ENCODE measurements at regions not wholly inside any gene's neighbourhood (a gene's known extent, or its start where the extent isn't known, plus 50 kb on each side); places are given as distances from the start of the nearest gene placed in this dataset.

DNA sequence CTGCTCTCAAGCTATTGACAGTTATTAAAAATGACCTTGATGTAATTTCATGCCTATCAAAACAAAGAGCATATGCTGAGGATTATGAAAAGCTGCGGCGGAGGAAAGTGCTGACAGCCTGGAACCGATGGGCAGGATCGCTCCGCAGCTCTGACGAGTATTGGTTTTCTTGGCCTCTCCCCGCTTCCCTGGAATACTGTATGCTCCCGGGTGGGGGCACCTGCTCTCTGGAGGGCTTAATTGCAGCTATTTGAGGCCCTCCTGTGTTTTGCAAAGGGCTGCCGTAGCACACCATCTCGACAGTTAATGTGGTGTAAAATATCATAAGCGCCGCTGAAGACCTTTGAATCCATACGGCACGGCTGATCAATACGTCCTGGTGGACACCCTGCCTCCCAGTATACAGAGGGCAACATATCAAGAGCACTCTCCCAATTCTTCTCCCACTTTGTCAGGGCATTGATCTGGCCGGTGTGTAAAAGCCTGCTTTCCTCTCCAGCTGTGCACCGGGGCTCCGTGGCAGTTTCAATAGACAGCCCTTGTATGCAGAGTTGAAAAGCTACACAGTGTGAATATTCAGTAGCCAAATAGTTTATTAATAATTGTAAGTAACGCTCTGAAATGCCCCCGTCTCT is 662.4 kb downstream of the GALR1 start:
- DNase-seq (ENCODE audit: low read depth): no peak

DNA sequence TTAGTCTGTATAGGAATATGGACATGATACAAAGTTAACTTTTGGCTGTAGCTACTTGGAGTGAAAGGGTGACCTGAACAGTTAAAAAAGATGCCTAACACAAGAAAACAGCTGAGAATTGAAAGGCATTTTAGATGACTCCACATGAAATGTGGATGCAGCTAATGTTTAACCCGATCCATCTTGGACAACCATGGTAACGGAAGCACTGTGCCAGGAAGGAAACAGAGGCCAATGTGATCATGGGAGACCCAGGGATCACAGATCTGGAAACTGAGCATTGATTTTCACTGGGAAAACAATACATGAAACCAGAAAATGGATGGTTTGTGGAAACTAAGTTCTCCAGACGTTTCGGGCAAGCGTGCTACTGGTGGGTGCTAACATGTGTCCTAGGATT is 669.1 kb downstream of the GALR1 start:
- no peak for DNase-seq (ENCODE audit: low read depth)

DNA sequence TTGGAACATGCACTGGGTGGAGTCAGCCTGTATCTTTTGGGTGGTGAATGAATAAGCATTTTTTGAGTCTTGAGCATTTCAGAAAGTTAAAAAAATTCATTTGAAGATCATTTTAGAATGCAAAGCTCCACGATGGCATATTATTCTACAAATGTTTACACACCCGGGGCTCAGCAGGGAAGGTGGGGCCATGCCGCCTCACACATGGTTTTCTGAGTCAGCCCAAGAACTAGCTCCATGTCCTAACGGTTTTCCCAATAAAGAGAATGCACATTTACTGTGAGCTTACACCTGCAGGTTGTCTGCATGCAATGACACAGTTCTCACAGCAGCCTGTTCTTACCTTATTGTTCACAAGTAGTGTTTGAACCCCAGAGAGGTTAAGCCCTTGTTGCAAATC is 670.3 kb downstream of the GALR1 start:
- no peak for DNase-seq (ENCODE audit: low read depth)

DNA sequence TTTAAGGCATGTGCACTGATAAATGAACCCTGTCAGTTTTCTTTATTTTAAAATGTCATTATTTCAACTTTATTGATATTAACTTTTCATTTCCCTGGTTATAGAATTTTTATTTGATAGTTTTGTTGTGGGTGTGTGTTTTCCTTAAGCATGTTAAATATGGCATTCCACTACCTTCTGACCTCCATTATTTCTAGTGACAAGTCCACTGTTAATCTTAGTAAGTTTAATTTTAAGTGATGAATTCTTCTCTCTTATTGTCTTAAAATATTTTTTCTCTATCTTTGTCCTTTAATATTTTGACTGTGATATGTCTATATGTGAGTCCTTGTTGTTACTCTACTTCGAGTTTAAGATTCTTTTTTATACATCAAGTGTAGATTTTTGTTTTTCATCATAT is 685.7 kb downstream of the GALR1 start:
- DNase-seq (ENCODE audit: low read depth): no peak

DNA sequence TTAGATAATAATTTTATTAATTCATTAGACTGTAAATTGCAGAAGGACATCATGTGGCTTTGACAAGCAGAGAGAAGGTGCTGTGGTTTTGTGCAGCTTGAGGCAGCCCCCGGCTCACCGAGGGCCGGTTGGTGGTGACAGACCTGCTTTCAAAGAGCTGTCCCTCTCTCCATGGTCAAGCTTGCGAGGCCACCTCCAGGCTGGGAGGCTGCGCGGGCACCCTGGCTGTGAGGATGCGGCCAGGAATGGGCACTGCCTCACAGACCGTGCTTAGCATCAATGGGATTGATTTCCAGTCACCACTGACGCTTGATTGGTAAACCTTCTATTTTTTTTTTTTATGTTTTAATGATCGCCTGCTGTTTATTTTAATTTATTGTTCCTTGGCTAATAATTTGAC is 690.9 kb downstream of the GALR1 start:
- no peak for DNase-seq (ENCODE audit: low read depth)

DNA sequence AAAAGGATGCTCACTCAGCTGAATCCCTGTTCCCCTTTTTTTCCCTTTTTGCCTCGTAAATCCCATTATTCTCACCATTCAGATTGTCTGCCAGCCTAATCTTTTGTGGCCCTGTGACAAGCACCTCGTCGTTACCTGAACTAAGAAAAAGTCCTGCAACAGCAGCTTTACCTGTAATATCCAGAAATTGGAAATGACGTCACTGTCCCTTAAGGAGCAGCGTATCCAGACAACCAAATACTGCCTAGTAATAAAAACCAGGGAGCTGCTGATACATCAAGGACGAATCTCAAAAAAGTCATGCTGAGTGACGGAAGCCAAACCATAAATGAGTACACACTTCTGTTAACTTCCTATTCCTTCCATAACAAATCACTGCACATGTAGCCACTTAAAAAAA is 694.9 kb downstream of the GALR1 start:
- no peak for DNase-seq (ENCODE audit: low read depth)

DNA sequence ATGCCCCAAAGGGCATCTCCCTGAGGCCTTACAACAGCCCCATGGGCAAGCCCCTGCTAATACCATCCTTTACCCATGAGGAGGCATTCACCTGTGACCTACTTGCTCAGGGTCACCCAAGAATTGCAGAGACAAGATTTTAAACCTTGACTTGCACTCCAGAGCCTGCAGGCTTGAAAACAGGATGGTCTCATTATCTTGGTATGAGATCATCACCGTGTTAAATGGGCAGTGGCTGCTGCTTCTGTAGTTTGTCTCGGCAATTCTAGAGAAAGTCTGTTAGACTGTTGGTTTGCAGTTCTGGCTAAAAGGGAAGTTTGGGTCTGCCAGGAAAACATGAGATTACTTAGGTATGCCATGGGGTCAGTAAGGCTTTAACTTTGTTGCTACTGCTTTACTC is 698.9 kb downstream of the GALR1 start:
- no peak for DNase-seq (ENCODE audit: low read depth)

DNA sequence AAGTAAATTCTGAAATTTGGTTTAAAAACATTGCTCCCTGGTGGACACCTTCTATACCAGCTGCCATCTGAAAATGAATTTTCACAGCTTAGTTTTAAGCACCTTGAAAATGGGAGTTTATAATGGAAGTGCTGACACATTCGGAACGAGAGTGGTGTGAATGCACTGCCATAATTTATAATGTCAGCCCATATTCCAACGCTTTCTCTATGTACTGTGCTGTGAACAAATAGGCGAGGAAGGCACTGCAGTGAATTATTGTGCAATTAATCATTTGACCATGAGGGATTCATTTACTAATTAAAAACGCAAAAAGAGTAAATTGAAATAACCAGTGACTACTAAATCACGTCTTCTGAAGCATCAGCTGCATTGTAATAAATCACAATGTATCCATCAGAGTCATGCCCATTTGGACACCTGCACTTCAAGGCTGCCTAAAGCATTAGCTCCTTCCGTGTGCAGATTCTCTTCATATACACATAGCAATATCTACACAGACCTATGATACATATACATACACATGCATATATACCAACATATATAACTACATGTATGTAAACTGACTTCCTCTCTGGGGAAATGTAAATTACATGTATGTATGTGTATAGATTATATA is 699.8 kb downstream of the GALR1 start:
- no peak for DNase-seq (ENCODE audit: low read depth)

DNA sequence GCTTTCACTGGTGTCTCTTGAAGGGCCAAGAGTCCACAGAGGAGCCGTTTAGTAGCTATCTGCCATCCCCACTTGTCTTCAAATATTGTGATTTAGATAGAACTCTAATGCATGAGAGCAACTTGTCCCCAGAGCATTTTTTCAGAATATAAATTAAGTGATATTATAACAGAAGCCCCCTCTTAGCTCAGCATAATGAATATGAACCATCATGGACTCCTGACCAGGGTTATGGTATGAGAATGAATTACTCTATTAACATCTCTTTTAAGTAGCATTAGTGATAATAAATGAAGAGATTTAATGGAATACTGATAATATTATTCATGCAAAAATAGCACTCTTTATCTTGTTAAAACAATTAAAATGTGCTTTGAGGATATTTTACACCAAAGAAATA is 709.6 kb downstream of the GALR1 start:
- no peak for DNase-seq (ENCODE audit: low read depth)

DNA sequence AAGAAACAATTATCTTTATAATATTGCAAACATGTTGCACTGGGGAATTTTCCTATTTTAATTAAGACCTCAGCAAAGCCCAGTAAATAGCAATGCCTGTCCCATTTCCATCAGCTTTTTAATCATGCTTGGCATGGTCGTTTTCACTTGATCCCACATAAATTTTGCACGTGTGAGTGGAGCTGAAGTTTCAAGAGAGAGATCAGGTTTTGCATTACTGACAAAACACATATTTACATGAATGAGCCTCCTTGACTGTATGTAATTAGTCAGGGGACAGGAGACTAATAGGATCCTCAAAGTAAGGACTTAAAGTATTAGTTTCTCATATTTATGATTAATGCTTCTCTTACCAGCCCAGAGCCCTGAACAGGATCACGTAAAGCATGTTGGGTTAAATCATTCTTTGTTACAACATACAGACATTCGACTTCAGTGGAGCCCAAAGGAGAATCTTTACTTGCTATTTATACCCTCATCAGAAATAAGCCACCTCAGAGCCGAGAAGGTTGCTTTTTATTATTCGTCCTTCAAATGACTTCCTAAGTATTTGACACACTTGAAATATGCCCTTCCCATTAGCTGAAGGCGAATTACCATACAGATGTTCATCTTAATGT is 711.3 kb downstream of the GALR1 start:
- DNase-seq (ENCODE audit: low read depth): no peak

DNA sequence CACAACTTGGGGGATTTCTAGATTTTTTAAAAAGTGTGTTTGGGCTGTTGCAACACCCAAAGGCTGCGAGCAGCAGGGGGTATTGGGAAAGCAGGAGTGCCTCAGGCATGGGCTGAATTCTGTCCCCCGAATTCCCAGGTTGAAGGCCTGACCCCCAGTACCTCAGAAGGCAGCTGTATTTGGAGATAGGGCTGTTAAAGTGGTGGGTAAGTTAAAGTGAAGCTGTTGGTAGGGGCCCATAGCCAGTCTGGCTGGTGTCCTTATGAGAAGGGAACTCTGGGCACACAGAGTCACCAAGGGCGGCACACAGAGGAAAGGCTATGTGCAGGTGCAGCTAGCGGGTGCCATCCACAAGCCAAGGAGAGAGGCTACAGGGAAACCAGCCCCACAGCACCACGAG is 717.4 kb downstream of the GALR1 start:
- DNase-seq (ENCODE audit: low read depth): no peak

DNA sequence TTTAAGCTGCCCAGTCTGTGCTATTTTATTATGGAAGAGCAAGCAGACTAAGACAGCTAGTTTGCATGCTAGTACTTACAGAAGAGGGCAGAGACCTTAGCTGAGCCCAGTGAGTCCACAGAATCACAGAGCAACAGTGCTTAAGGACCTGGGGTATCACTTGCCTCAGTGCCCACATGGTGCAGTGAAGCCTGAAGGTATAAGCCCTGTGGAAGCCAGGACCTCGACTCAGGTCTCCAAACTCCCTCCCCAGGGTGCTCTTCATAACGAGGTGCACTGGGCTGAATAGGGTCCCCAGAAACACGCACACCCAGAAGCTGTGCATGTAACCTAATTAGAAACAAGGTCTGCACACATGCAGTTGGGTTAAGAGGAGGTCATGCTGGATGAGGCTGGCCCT is 718.1 kb downstream of the GALR1 start:
- DNase-seq (ENCODE audit: low read depth): no peak

DNA sequence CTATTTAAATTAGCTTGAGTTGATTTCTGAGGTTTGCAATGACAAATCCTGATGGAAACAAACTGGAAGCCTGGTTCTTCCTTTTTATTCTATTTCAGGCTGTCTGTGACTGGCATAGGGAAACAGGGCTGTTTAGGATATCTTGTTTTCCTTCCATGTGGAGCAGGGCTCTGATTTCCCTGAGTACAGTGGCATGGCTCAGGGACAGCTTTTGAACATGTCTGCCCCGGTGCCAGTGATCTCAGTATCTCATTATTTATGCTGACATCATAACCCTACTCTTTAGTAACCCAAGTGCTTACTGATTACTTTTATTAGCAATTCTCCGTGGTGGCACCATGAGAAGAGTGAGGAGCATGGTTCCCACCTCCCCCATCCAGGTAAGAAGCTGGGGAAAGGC is 720.3 kb downstream of the GALR1 start:
- DNase-seq (ENCODE audit: low read depth): no peak

DNA sequence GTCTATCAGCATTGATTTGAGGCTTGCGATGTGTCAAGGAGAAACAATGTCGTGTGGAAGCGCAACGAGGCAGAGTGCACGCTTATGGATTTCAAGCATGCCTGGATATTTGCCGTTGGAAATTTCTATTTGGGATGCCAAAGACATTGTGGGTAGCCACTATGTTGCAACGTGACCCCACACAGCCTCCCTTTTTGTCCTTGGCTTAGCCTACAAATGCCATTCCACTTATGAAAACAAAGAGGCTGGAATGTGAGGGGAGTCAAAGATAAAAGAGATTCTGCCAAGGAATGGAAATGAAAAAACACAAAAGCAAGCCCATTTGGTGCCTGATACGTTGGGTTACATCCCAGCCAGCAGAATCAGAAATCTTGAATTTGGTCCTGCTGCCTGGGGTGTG is 721.2 kb downstream of the GALR1 start:
- no peak for DNase-seq (ENCODE audit: low read depth)

DNA sequence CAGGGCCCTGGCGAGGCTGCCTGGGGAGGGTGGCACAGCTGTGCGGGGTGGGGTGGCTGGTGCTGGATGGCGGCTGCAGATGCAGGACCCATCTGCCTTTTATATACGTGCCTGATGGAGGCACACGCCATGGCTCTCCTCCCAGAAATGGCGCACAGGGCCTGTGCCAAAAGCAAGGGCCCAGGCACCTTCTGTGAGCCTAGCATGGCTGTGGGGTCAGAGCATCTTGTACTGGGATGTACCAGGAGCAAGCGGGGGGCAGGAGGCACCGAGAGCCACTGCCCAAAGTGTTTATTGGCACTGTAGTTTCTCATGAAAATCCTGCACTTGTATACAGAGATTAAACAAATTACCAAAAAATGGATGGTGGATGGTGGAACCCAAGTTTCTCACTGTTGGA is 724.1 kb downstream of the GALR1 start:
- no peak for DNase-seq (ENCODE audit: low read depth)

DNA sequence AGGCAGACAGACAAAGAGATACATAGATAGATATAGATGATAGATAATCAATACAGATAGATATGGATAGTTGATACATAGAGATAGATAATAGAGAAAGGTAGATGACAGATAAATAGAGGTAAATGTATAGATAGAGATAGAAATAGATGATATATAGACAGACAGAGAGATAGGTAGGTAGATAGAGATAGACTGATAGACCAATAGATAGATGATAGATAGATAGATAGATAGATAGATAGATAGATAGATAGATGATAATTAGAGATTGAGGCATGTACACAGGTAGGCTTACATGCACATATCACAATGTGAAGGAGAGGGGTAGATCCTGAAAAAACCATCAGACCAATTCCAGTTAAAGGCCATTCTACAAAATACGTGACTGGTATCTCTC is 724.7 kb downstream of the GALR1 start:
- DNase-seq (ENCODE audit: low read depth): no peak

DNA sequence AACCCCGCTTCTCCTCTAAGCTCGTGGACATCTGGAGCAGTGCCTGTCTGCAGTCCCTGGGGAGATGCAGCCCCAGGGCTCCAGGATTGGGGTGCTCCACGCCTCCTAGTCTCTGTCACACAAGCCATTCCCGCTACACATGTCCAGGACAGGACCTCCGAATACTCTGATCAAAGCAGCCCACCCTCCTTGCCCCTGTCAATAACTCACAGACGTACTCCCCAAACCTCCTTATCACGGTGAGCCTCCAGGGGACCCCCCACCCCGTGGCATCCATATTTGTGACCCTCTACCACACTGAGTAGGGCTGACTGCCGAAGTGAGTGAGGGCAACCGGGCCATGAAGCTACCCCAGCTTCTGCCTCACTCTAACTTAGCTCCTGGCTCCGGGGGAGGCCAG is 727.7 kb downstream of the GALR1 start:
- no peak for DNase-seq (ENCODE audit: low read depth)

DNA sequence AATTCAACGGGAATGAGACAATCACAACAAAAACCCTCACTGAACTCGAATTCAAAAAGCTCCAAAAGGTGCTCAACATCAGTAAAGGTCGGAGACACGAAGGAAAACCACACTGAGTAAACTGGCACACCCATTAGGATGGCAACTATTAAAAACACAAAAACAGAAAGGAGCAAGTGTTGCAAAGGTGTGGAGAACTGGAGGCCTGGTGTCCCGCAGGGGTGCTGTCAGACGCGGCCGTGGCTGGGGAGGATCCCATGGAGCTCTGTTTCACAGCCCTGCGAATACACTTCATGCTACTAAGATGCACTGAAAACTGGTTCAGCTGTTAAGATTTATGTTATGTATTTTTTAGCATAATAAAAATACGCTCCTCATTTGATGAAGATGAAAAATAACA is 730.6 kb downstream of the GALR1 start:
- no peak for DNase-seq (ENCODE audit: low read depth)

DNA sequence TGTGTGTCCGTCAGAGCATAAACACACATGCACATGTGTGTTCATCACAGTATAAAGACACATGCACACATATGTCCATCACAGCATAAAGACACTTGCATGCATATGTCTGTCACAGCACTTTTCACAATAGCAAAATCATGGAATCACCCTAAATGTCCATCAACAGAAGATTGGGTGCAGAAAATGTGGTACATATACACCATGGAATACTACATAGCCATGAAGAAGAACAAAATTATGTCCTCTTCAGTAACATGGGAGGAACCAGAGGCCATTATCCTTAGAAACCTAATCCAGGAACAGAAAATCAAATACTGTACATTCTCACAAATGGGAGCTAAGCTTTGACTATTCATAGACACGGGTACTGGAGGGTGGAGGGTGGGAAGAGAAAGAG is 732.2 kb downstream of the GALR1 start:
- no peak for DNase-seq (ENCODE audit: low read depth)

DNA sequence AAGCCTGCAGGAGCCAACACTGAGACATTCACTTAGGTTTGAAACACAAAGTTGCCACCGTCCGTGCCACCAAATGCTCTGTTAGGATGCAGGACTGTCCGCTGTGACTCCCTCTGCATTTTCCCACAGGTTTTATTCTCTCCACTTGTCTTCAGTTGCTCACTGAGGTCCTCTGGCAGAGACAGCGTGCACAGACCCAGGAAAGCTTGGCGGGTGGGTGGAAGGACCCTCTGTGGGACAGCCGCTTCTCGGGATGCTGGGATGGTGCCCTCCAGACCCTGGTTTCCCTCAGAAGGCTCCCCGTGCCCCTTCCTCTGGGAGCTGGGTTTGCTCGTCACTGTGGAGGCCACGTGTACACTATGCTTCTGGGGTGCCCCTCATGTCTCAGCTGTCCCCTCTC is 733.6 kb downstream of the GALR1 start:
- DNase-seq (ENCODE audit: low read depth): no peak

DNA sequence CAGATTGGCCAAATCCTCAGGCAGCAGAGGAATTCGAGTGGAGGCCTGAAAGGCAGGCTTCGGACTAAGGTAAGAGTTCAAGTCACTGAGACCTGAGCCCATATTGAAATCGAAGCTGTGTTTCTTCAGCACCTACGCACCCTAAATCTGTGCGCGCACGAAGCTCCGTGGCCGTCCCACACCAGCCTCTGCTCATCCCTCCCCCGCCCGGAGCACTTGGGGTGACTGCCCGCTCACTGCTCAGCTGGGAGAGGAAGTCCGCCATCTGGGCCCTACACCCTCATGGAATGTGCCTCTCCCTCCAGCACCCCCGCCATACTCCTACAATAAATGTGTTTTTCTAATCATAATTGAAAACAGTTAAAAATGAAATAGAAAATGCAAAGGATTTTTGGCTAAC is 734.5 kb downstream of the GALR1 start:
- DNase-seq (ENCODE audit: low read depth): no peak

DNA sequence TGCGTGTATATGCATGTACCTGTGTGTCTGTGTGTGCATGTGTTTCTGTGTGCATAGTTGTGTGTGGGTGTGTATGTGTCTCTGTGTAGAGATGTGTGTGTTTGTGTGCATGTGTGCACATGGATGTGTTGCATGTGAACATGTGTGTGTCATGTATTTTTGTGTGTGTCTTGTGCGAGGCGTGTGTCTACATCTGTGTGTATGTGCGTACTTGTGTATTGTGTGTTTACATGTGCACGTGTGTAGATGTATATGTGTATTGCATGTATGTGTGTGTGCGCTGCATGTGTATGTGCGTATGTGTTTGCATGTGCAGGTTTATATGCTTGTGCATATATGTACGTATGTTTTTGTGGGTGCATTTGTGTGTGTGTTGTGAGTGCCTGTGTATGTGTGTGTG is 735.2 kb downstream of the GALR1 start:
- no peak for DNase-seq (ENCODE audit: low read depth)

DNA sequence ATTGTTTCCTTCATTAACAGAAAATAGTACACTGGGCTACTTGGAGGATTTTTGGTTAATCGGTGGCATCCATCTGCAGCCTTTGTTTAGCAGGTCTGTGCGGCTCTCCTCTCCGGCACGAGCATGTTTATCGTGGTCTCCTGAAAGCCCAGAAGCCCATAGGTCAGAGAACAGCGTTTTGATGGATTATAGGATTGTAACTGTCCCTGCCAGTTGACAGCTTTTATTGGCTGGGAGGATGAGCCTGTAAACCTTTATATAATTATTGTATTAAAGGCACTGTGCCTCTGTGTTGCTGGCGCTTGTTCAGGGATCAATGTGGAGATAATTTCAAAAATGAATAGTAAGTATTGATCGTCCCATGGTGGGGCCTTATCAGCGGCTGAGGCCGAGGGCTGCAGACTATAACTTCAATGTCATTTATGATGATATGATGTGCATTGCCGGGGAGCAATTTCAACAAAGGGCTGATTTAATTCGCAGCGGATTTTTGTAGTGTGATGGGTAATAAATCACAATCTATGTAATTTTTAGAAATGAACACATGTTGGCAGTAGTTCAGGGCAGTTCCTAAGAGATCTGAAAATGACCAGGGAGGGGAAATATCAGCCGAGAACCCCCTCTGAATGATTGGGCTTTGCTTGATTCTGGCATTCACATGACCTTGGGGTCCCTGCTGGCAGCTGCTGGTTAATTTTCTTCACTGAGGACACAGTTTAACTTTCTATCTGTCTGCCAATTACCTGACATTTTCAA is 736.1 kb downstream of the GALR1 start:
- no peak for DNase-seq (ENCODE audit: low read depth)
